IMR-90 (cell line): ENCODE measurements at regions not wholly inside any gene's neighbourhood (a gene's known extent, or its start where the extent isn't known, plus 50 kb on each side); places are given as distances from the start of the nearest gene placed in this dataset.

ENCODE experiments used
- ATAC-seq: fragments of 200-7000 bp; cut with Tn5 transposase; 2 replicates; pipeline ENCODE4 v1.9.1; 2020; ENCODE audit warnings: low read depth, mild to moderate bottlenecking, moderate library complexity
- BruUV-seq: library from RNA; stranded (reverse); fragments of 400-500 nt; replicated peaks from 2 replicates; lab custom pipeline; 2021; lab: Mats Ljungman, UMichigan
- CTCF ChIA-PET: fragments of 300-600 bp; formaldehyde crosslinking; extraction: SDS; loops from one replicate; lab custom pipeline; 2021; ENCODE audit warnings: antibody characterized with exemption; lab: Yijun Ruan, JAX
- POLR2A ChIA-PET: fragments of 300-600 bp; sonication (Branson Sonifier 250); formaldehyde crosslinking; loops from one replicate; lab custom pipeline; 2022; ENCODE audit warnings: antibody characterized with exemption; ENCODE audit not compliant: unreplicated experiment; lab: Charles Lee
- DNase-seq: peaks from one replicate; pipeline ENCODE4 v3.0.0; 2013
- H2AFZ ChIP-seq: replicated peaks from 2 replicates; pipeline ENCODE3; 2013; ENCODE audit warnings: low read length, mild to moderate bottlenecking; ENCODE audit not compliant: poor library complexity
- H2AK5ac ChIP-seq: 2 replicates; pipeline ENCODE4 v1.6.1; 2013; ENCODE audit warnings: low read depth, low read length, inconsistent platforms
- H2AK9ac ChIP-seq: replicated peaks from 2 replicates; pipeline ENCODE3; 2013; ENCODE audit warnings: mild to moderate bottlenecking, low read depth, low read length, moderate library complexity; ENCODE audit not compliant: poor library complexity
- H2BK120ac ChIP-seq: 2 replicates; pipeline ENCODE4 v1.6.1; 2013; ENCODE audit warnings: low read depth, low read length, inconsistent platforms
- H2BK15ac ChIP-seq: 3 replicates; pipeline ENCODE4 v1.6.1; 2013; ENCODE audit warnings: low read depth, low read length, inconsistent platforms
- H2BK20ac ChIP-seq: 2 replicates; pipeline ENCODE4 v1.6.1; 2013; ENCODE audit warnings: low read depth, mild to moderate bottlenecking, inconsistent platforms, low read length, moderate library complexity
- H2BK5ac ChIP-seq: 2 replicates; pipeline ENCODE4 v1.6.1; 2013; ENCODE audit warnings: mild to moderate bottlenecking, low read depth, low read length, inconsistent platforms; ENCODE audit not compliant: poor library complexity, severe bottlenecking
- H3K14ac ChIP-seq: replicated peaks from 2 replicates; pipeline ENCODE4 v1.6.1; 2013; ENCODE audit warnings: low read depth, low read length, inconsistent platforms
- H3K18ac ChIP-seq: 2 replicates; pipeline ENCODE4 v1.6.1; 2013; ENCODE audit warnings: low read depth, low read length, control low read depth
- H3K23ac ChIP-seq: 2 replicates; pipeline ENCODE4 v1.6.1; 2013; ENCODE audit warnings: low read depth, low read length, inconsistent platforms
- H3K27ac ChIP-seq: 2 replicates; pipeline ENCODE4 v1.5.1; 2013; ENCODE audit warnings: mild to moderate bottlenecking, control low read depth, low read length; ENCODE audit not compliant: insufficient read depth
- H3K27me3 ChIP-seq: 2 replicates; pipeline ENCODE4 v1.6.1; 2013; ENCODE audit warnings: low read length; ENCODE audit not compliant: control insufficient read depth, insufficient read depth
- H3K36me3 ChIP-seq: 2 replicates; pipeline ENCODE4 v1.6.1; 2013; ENCODE audit warnings: low read length, mixed read lengths; ENCODE audit not compliant: control insufficient read depth, insufficient read depth
- H3K4ac ChIP-seq: 2 replicates; pipeline ENCODE4 v1.6.1; 2013; ENCODE audit warnings: low read depth, low read length, inconsistent platforms
- H3K4me1 ChIP-seq: 2 replicates; pipeline ENCODE4 v1.6.1; 2013; ENCODE audit warnings: low read length, mixed read lengths; ENCODE audit not compliant: control insufficient read depth, insufficient read depth
- H3K4me2 ChIP-seq: 2 replicates; pipeline ENCODE4 v1.6.1; 2013; ENCODE audit warnings: low read depth, mild to moderate bottlenecking, control low read depth, low read length, moderate library complexity
- H3K4me3 ChIP-seq: 2 replicates; pipeline ENCODE4 v1.5.1; 2013; ENCODE audit warnings: low read depth, mild to moderate bottlenecking, control low read depth, low read length, moderate library complexity; ENCODE audit not compliant: insufficient read depth
- H3K56ac ChIP-seq: 2 replicates; pipeline ENCODE4 v1.6.1; 2013; ENCODE audit warnings: low read length, inconsistent platforms; ENCODE audit not compliant: insufficient read depth; ENCODE audit errors: extremely low read depth
- H3K79me1 ChIP-seq, 2 experiments: 2 replicates each; pipeline ENCODE4 v1.6.1; 2013; ENCODE audit warnings: low read length in 2 of 2, inconsistent platforms in 1 of 2, low read depth in 1 of 2
- H3K9ac ChIP-seq: 2 replicates; pipeline ENCODE4 v1.6.1; 2013; ENCODE audit warnings: low read depth, low read length, control low read depth
- H3K9me1 ChIP-seq: 2 replicates; pipeline ENCODE4 v1.6.1; 2013; ENCODE audit warnings: low read length, inconsistent platforms; ENCODE audit not compliant: insufficient read depth
- H3K9me3 ChIP-seq: 2 replicates; pipeline ENCODE4 v1.6.1; 2013; ENCODE audit warnings: low read length; ENCODE audit not compliant: control insufficient read depth, insufficient read depth
- H4K20me1 ChIP-seq: 2 replicates; pipeline ENCODE4 v1.6.1; 2013; ENCODE audit warnings: low read length, inconsistent platforms; ENCODE audit not compliant: insufficient read depth
- H4K5ac ChIP-seq: 2 replicates; pipeline ENCODE4 v1.6.1; 2013; ENCODE audit warnings: mild to moderate bottlenecking, low read depth, low read length, control low read depth
- H4K8ac ChIP-seq, 2 experiments: 2 replicates each; pipeline ENCODE4 v1.6.1; 2013; ENCODE audit warnings: low read depth in 2 of 2, low read length in 2 of 2, control low read depth in 1 of 2, inconsistent platforms in 1 of 2
- H4K91ac ChIP-seq: 2 replicates; pipeline ENCODE4 v1.6.1; 2013; ENCODE audit warnings: low read depth, low read length, inconsistent platforms; ENCODE audit not compliant: insufficient read depth
- CEBPB ChIP-seq: IDR thresholded peaks from 2 replicates; pipeline ENCODE4 v1.6.1; 2012; ENCODE audit warnings: low read depth, low read length, improper control_type of control experiment
- CTCF ChIP-seq: conservative IDR thresholded peaks from 2 replicates; pipeline ENCODE4 v1.5.1; 2012; ENCODE audit warnings: mild to moderate bottlenecking, low read depth, low read length, improper control_type of control experiment
- MAZ ChIP-seq: IDR thresholded peaks from 2 replicates; pipeline ENCODE4 v1.6.1; 2012; ENCODE audit warnings: low read depth, mild to moderate bottlenecking, low read length, improper control_type of control experiment, moderate library complexity, borderline replicate concordance
- MXI1 ChIP-seq: IDR thresholded peaks from 2 replicates; pipeline ENCODE4 v1.6.1; 2012; ENCODE audit warnings: low read depth, mild to moderate bottlenecking, low read length, moderate library complexity, borderline replicate concordance
- RCOR1 ChIP-seq: IDR thresholded peaks from 2 replicates; pipeline ENCODE4 v1.6.1; 2012; ENCODE audit warnings: mild to moderate bottlenecking, low read length, improper control_type of control experiment; ENCODE audit not compliant: insufficient replicate concordance
- SMC3 ChIP-seq: fragments of 150-350 bp; IDR thresholded peaks from 2 replicates; pipeline ENCODE4 v1.6.1; 2016; ENCODE audit warnings: low read depth, mild to moderate bottlenecking, antibody characterized with exemption, low read length, moderate library complexity
- USF2 ChIP-seq: fragments of 150-350 bp; IDR thresholded peaks from 2 replicates; pipeline ENCODE4 v1.6.1; 2017; ENCODE audit warnings: mild to moderate bottlenecking, antibody characterized with exemption, low read length, low read depth
- WGBS, 2 experiments: methylation state at CpG; one replicate each; pipeline versions ENCODE4 v1.1.5 to v1.1.7; 2013; ENCODE audit warnings: missing lambda C conversion rate in 2 of 2; ENCODE audit not compliant: insufficient read length in 1 of 2; ENCODE audit errors: extremely low coverage in 2 of 2; 5-methylcytosine and 5-hydroxymethylcytosine counted together
- dilution Hi-C: fragments of 300-500 bp; cut with HindIII; formaldehyde crosslinking; loops from one replicate; pipeline ENCODE4 v1.14.3; 2018; ENCODE audit warnings: low sequenced_read_pairs; ENCODE audit not compliant: unreplicated experiment
- in situ Hi-C: fragments of 300-500 bp; cut with MboI; formaldehyde crosslinking; loops from 3 replicates; pipeline ENCODE4 v1.14.3; 2019; ENCODE audit warnings: low sequenced_read_pairs, inconsistent platforms, mixed read lengths
- intact Hi-C: fragments of 100-400 bp; cut with micrococcal nuclease; formaldehyde crosslinking; loops from 2 replicates; pipeline ENCODE4 v1.10.0; 2022

- dilution Hi-C loops: no loop called here
- Histone ChIP-seq H2BK15ac (no peak overlapping the region), H3K9ac (no peak overlapping the region), H3K4me1 (peaks cover 3% of the 10 kb centered on the region; the same call in 1 of the 2 replicates), H2AK9ac (no peak overlapping the region), H3K27me3 (no peaks in the 10 kb centered on the region), H3K56ac (no peak overlapping the region), H2AK5ac (no peak overlapping the region), H3K9me1 (peaks cover 3% of the 10 kb centered on the region; the same call in 1 of the 2 replicates), H3K23ac (no peak overlapping the region), H3K4me3 (no peak overlapping the region), H3K79me1 (peaks cover 38 to 79% of the 10 kb centered on the region in 2 experiments), H4K8ac (no peak overlapping the region), H3K14ac (peak overlapping the region; percentile 16; the same call in 1 of the 2 replicates), H2BK20ac (no peak overlapping the region), H4K91ac (no peak overlapping the region), H3K36me3 (no peaks in the 10 kb centered on the region; the same call in 1 of the 2 replicates), H2BK5ac (no peak overlapping the region), H3K4ac (no peak overlapping the region), H3K18ac (no peak overlapping the region), H3K4me2 (peak overlapping the region; percentile 3; the same call in 1 of the 2 replicates), H3K27ac (no peak overlapping the region), H2AFZ (no peak overlapping the region), H4K5ac (no peak overlapping the region), H4K20me1 (peaks cover 37% of the 10 kb centered on the region), H2BK120ac (no peak overlapping the region), H3K9me3 (no peaks in the 10 kb centered on the region)
- no CpG with 5 or more reads among the region's 5 CpGs for WGBS, 2 experiments
- no TSS peak for BruUV-seq
- DNase-seq: no peak
- TF ChIP-seq MAZ: no peak
- no peak for TF ChIP-seq MXI1
- TF ChIP-seq RCOR1: no peak
- peak; percentile 10; the same call in 1 of the 2 replicates for TF ChIP-seq CEBPB
- no peak for TF ChIP-seq USF2
- no peak for TF ChIP-seq SMC3
- TF ChIP-seq CTCF: no peak
- ChIA-PET POLR2A (no interaction called here), CTCF (no interaction called here)
- in situ Hi-C loops: no loop called here
- peak; percentile 11; the same call in 1 of the 2 replicates for ATAC-seq
- intact Hi-C loops: loop anchor here (5.0 kb wide), 1 partner anchor 192 kb away; no protein-coding TSS in a partner anchor
Observed at GRCh38 chr1:198919667-198920398, 281.0 kb downstream of the PTPRC start.
